GM23338 (cell line): ENCODE measurements at regions not wholly inside any gene's neighbourhood (a gene's known extent, or its start where the extent isn't known, plus 50 kb on each side); places are given as distances from the start of the nearest gene placed in this dataset.
A peak's percentile ranks its signal among the peaks of the same experiment; 100 is the strongest.

Experiments used
- ATAC-seq: fragments of 200-7000 bp; cut with Tn5 transposase; 3 replicates; pipeline ENCODE4 v1.9.1; 2020
- DNase-seq: peaks from one replicate; pipeline ENCODE4 v3.0.0-alpha.2; 2015; ENCODE audit warnings: low spot score
- H2AFZ ChIP-seq: fragments of 200-600 bp; sonication (generic); 2 replicates; pipeline ENCODE4 v1.8.0; 2016; ENCODE audit warnings: antibody characterized with exemption, mild to moderate bottlenecking, moderate library complexity
- H3F3A ChIP-seq: fragments of 200-600 bp; sonication (generic); replicated peaks from 2 replicates; pipeline ENCODE4 v1.8.0; 2017; ENCODE audit warnings: antibody characterized with exemption, mixed run types, low read depth
- H3K27ac ChIP-seq: fragments of 200-600 bp; sonication (generic); 2 replicates; pipeline ENCODE4 v1.6.1; 2016; ENCODE audit warnings: low read depth
- H3K27me3 ChIP-seq: fragments of 200-600 bp; sonication (generic); 2 replicates; pipeline ENCODE4 v1.8.0; 2016; ENCODE audit warnings: mild to moderate bottlenecking, mixed run types, moderate library complexity; ENCODE audit not compliant: insufficient read depth
- H3K36me3 ChIP-seq: fragments of 200-600 bp; sonication (generic); 2 replicates; pipeline ENCODE4 v1.8.0; 2016; ENCODE audit warnings: mild to moderate bottlenecking; ENCODE audit not compliant: insufficient read depth
- H3K4me1 ChIP-seq: fragments of 200-600 bp; sonication (generic); 2 replicates; pipeline ENCODE4 v1.8.0; 2016; ENCODE audit warnings: mild to moderate bottlenecking, moderate library complexity; ENCODE audit not compliant: insufficient read depth
- H3K4me2 ChIP-seq: fragments of 200-600 bp; sonication (generic); 2 replicates; pipeline ENCODE4 v1.7.1; 2017; ENCODE audit warnings: mixed run types
- H3K4me3 ChIP-seq: fragments of 200-600 bp; sonication (generic); 2 replicates; pipeline ENCODE4 v1.6.1; 2016; ENCODE audit warnings: mixed run types
- H3K79me2 ChIP-seq: fragments of 200-600 bp; sonication (generic); replicated peaks from 2 replicates; pipeline ENCODE4 v1.8.0; 2017; ENCODE audit warnings: mild to moderate bottlenecking; ENCODE audit not compliant: insufficient read depth
- H3K9me2 ChIP-seq: fragments of 200-600 bp; sonication (generic); 2 replicates; pipeline ENCODE4 v1.8.0; 2017; ENCODE audit not compliant: insufficient read depth
- H4K20me1 ChIP-seq: fragments of 200-600 bp; sonication (generic); replicated peaks from 2 replicates; pipeline ENCODE4 v1.8.0; 2017; ENCODE audit warnings: mild to moderate bottlenecking; ENCODE audit not compliant: insufficient read depth
- H3K27ac Mint-ChIP-seq: 2 replicates; pipeline ENCODE4 v1.8.0; 2020; ENCODE audit warnings: inconsistent platforms, mild to moderate bottlenecking, moderate library complexity, mixed read lengths
- H3K27me3 Mint-ChIP-seq: 3 replicates; pipeline ENCODE4 v1.8.0; 2022; ENCODE audit warnings: low read depth, mild to moderate bottlenecking, moderate library complexity, mixed read lengths, inconsistent platforms; ENCODE audit not compliant: insufficient read depth, poor library complexity
- H3K36me3 Mint-ChIP-seq: 3 replicates; pipeline ENCODE4 v1.8.0; 2021; ENCODE audit warnings: low read depth, mild to moderate bottlenecking, inconsistent platforms, moderate library complexity, mixed read lengths
- H3K4me1 Mint-ChIP-seq: 3 replicates; pipeline ENCODE4 v1.8.0; 2020; ENCODE audit warnings: mild to moderate bottlenecking, inconsistent platforms, mixed read lengths
- H3K4me3 Mint-ChIP-seq: 3 replicates; pipeline ENCODE4 v1.8.0; 2021; ENCODE audit warnings: moderate library complexity, mild to moderate bottlenecking, inconsistent platforms, mixed read lengths
- H3K9me3 Mint-ChIP-seq: 3 replicates; pipeline ENCODE4 v1.8.0; 2020; ENCODE audit warnings: moderate library complexity, mild to moderate bottlenecking, inconsistent platforms, mixed read lengths
- CREB1 ChIP-seq: fragments of 250-450 bp; sonication (Bioruptor Pico); IDR thresholded peaks from 2 replicates; pipeline ENCODE4 v1.5.0; 2020; ENCODE audit warnings: low read depth, mild to moderate bottlenecking, moderate library complexity
- CTCF ChIP-seq, 2 experiments: fragments of 200-600 bp in 1 of 2; sonication (generic) in 1 of 2; conservative IDR thresholded peaks; 2 replicates each; pipeline versions ENCODE4 v1.5.1 to v1.6.1; 2016 to 2017; ENCODE audit warnings: antibody characterized with exemption in 2 of 2, low read depth in 2 of 2, mild to moderate bottlenecking in 2 of 2, moderate library complexity in 1 of 2
- ETS1 ChIP-seq: IDR thresholded peaks from 2 replicates; pipeline ENCODE4 v1.6.1; 2016; ENCODE audit warnings: antibody characterized with exemption
- EZH2 ChIP-seq: fragments of 200-600 bp; sonication (generic); IDR thresholded peaks from one replicate; pipeline ENCODE4 v1.8.0; 2017; ENCODE audit warnings: antibody characterized with exemption, mild to moderate bottlenecking, low read depth; ENCODE audit not compliant: unreplicated experiment
- EZH2phosphoT487 ChIP-seq: fragments of 200-600 bp; sonication (generic); IDR thresholded peaks from one replicate; pipeline ENCODE4 v1.8.1; 2018; ENCODE audit warnings: antibody characterized with exemption; ENCODE audit not compliant: unreplicated experiment
- JUNB ChIP-seq: IDR thresholded peaks from one replicate; pipeline ENCODE4 v1.6.1; 2016; ENCODE audit warnings: antibody characterized with exemption; ENCODE audit not compliant: unreplicated experiment
- NANOG ChIP-seq: IDR thresholded peaks from 2 replicates; pipeline ENCODE4 v1.6.1; 2016; ENCODE audit warnings: antibody characterized with exemption, borderline replicate concordance
- POLR2AphosphoS5 ChIP-seq: IDR thresholded peaks from 2 replicates; pipeline ENCODE4 v1.6.1; 2016; ENCODE audit warnings: antibody characterized with exemption, low read depth
- REST ChIP-seq: IDR thresholded peaks from one replicate; pipeline ENCODE4 v1.6.1; 2018; ENCODE audit warnings: antibody characterized with exemption; ENCODE audit not compliant: unreplicated experiment
- STAT1 ChIP-seq: IDR thresholded peaks from one replicate; pipeline ENCODE4 v1.6.1; 2016; ENCODE audit warnings: antibody characterized with exemption; ENCODE audit not compliant: unreplicated experiment
- ZNF114 ChIP-seq: fragments of 250-450 bp; sonication (Bioruptor Pico); IDR thresholded peaks from 2 replicates; pipeline ENCODE4 v1.5.0; 2020; ENCODE audit warnings: mild to moderate bottlenecking, moderate library complexity
- ZNF331 ChIP-seq: fragments of 250-450 bp; sonication (Bioruptor Pico); IDR thresholded peaks from 2 replicates; pipeline ENCODE4 v1.5.0; 2020; ENCODE audit warnings: low read depth, mild to moderate bottlenecking, moderate library complexity
- ZNF462 ChIP-seq: fragments of 250-450 bp; sonication (Bioruptor Pico); IDR thresholded peaks from 2 replicates; pipeline ENCODE4 v1.5.0; 2020; ENCODE audit warnings: mild to moderate bottlenecking, moderate library complexity

GRCh38 chr12:94730847-94731246, 80.5 kb upstream of the TMCC3 start:
- Histone ChIP-seq H3K4me1 (peaks cover 6% of the 10 kb centered on the region; the same call in 1 of the 2 replicates), H3K4me2 (no peak overlapping the region)

More at GRCh38 chr12:94730847-94731246, 80.5 kb upstream of the TMCC3 start:
- Histone ChIP-seq H3K9me2 (no peaks in the 10 kb centered on the region), H3K79me2 (no peaks in the 10 kb centered on the region), H3F3A (no peaks in the 10 kb centered on the region), H3K27me3 (no peaks in the 10 kb centered on the region), H4K20me1 (no peaks in the 10 kb centered on the region), H3K27ac (no peak overlapping the region), H2AFZ (peak overlapping the region; percentile 59; the same call in 1 of the 2 replicates), H3K4me3 (no peak overlapping the region), H3K36me3 (no peaks in the 10 kb centered on the region)
- TF ChIP-seq EZH2 (no peak), ZNF331 (CRISPR knock-in tag) (no peak), ZNF114 (CRISPR knock-in tag) (no peak), ZNF462 (no peak), CREB1 (CRISPR knock-in tag) (no peak), JUNB (no peak), ETS1 (no peak), REST (no peak), NANOG (no peak), STAT1 (no peak), POLR2AphosphoS5 (no peak), EZH2phosphoT487 (no peak), CTCF (conservative IDR thresholded peaks at IDR 0.05; ENCODE audit: low read depth in 2 of 2) (no peak)
- DNase-seq (no peak), ATAC-seq (peak; percentile 57)
- peaks cover 12% of the 10 kb centered on the region for H3K36me3 Mint-ChIP-seq
- H3K9me3 Mint-ChIP-seq = peaks cover 13% of the 10 kb centered on the region
- H3K27ac Mint-ChIP-seq = no peak overlapping the region
- H3K4me3 Mint-ChIP-seq = no peak overlapping the region
- no peaks in the 10 kb centered on the region for H3K27me3 Mint-ChIP-seq
- peaks cover 14% of the 10 kb centered on the region for H3K4me1 Mint-ChIP-seq
